K562 (cell line): ENCODE measurements at regions not wholly inside any gene's neighbourhood (a gene's known extent, or its start where the extent isn't known, plus 50 kb on each side); places are given as distances from the start of the nearest gene placed in this dataset.

Experiments used
- CTCF ChIP-seq, 3 experiments: IDR thresholded peaks in 2 of 3; conservative IDR thresholded peaks in 1 of 3; 2 replicates each; pipeline ENCODE4 v1.5.1; 2011 to 2012; ENCODE audit warnings: low read length in 3 of 3, mild to moderate bottlenecking in 3 of 3, control low read depth in 2 of 3, improper control_type of control experiment in 1 of 3, inconsistent platforms in 1 of 3, low read depth in 1 of 3, mixed read lengths in 1 of 3, moderate library complexity in 1 of 3; ENCODE audit not compliant: insufficient read depth in 2 of 3
- MNT ChIP-seq, 2 experiments: fragments of 450-650 bp; conservative IDR thresholded peaks; 2 replicates each; pipeline ENCODE4 v1.6.1; 2017; ENCODE audit warnings: mild to moderate bottlenecking in 2 of 2, moderate library complexity in 2 of 2
- ZNF324 ChIP-seq: fragments of 250-450 bp; sonication (Bioruptor Pico); IDR thresholded peaks from 2 replicates; pipeline ENCODE4 v1.4.0; 2020; ENCODE audit warnings: mild to moderate bottlenecking

- TF ChIP-seq MNT (conservative IDR thresholded peaks at IDR 0.05) (no peak), CTCF (IDR thresholded peaks at IDR 0.05 in 2 of 3, conservative IDR thresholded peaks at IDR 0.05 in 1 of 3; ENCODE audit: insufficient read depth in 2 of 3, low read depth in 1 of 3, low read length in 3 of 3) (no peak), ZNF324 (no peak)
Observed at GRCh38 chr21:16322454-16322853, 592.7 kb downstream of the USP25 start.
